A673 (cell line): ENCODE measurements at regions not wholly inside any gene's neighbourhood (a gene's known extent, or its start where the extent isn't known, plus 50 kb on each side); places are given as distances from the start of the nearest gene placed in this dataset.

ENCODE experiments used
- EZH2 ChIP-seq: fragments of 200-600 bp; sonication (generic); IDR thresholded peaks from 2 replicates; pipeline ENCODE4 v1.6.1; 2017; ENCODE audit warnings: borderline replicate concordance, low read depth, mild to moderate bottlenecking, mixed read lengths, antibody characterized with exemption, low read length; ENCODE audit not compliant: poor library complexity, severe bottlenecking
- TF ChIP-seq, protein P1 (sequence below): fragments of 300-800, 200-600 bp; sonication (generic); conservative IDR thresholded peaks from 2 replicates; pipeline ENCODE4 v1.5.1; 2017; ENCODE audit warnings: low read depth, mild to moderate bottlenecking, antibody characterized with exemption, low read length, moderate library complexity, mixed read lengths

DNA sequence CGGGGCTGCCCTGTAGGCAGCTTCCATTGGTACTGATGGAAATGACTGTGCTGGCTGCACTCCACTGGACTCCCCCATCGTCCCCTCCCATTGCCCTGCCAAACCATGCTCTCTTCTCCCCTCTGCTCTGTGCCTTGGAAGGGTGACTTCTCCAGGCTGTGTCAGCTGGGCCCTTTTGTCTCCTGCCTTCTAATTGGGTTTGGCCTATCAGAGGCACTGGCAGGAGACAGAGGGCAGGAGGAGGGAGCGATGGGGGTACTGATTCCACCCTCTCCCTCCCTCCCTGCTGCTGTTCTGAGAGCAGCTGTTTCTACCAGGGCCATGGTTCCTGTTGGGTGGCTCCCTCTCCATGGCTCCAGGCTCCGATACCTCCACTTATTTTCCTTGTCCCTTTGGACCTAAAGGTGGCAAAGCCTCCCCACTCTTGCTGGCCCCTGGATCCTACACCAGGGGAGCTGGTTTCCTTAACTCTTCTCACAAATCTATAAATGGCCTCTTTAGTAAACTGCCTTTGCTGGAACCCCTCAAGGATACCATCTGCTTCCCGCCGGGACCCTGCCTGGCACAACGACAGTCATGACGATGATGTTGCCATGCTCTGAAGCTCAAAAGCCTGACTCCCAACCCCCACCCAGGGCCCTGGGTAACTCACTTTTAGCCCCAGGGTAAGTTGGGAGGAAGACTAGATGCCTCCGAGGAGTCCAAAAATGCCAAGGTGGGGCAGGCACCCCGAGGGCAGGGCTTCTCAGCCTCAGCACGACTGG is 123.8 kb upstream of the RPL38 start:
- TF ChIP-seq, protein P1, sequence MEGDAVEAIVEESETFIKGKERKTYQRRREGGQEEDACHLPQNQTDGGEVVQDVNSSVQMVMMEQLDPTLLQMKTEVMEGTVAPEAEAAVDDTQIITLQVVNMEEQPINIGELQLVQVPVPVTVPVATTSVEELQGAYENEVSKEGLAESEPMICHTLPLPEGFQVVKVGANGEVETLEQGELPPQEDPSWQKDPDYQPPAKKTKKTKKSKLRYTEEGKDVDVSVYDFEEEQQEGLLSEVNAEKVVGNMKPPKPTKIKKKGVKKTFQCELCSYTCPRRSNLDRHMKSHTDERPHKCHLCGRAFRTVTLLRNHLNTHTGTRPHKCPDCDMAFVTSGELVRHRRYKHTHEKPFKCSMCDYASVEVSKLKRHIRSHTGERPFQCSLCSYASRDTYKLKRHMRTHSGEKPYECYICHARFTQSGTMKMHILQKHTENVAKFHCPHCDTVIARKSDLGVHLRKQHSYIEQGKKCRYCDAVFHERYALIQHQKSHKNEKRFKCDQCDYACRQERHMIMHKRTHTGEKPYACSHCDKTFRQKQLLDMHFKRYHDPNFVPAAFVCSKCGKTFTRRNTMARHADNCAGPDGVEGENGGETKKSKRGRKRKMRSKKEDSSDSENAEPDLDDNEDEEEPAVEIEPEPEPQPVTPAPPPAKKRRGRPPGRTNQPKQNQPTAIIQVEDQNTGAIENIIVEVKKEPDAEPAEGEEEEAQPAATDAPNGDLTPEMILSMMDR: no peak
- no peak for TF ChIP-seq EZH2
